GM12801 (cell line): ENCODE measurements at regions not wholly inside any gene's neighbourhood (a gene's known extent, or its start where the extent isn't known, plus 50 kb on each side); places are given as distances from the start of the nearest gene placed in this dataset.

Source experiments
- TF ChIP-seq, protein P1 (sequence below): IDR thresholded peaks from one replicate; pipeline ENCODE4 v1.5.1; 2011; ENCODE audit warnings: control low read depth; ENCODE audit not compliant: insufficient read length; ENCODE audit errors: extremely low read depth

DNA sequence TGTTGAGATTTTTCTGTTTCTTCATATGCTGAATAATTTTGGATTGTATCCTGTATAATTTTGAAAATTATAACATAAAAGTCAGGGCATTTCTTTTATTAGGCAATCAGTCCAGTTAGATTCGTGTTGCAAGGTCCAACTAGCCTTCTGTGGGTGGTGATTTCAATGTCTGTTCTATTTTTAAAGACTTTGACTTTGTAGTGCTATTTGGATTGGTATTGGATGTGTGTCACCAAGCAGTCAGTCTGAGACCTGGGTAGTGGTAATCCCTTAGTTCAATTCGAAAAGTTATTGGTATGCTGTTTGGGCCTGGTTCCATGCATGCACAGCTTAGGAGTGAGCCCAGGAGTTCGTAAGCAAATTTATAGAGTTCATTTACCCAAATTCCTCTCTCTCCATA, 82.2 kb downstream of the EPDR1 start:
- TF ChIP-seq, protein P1, sequence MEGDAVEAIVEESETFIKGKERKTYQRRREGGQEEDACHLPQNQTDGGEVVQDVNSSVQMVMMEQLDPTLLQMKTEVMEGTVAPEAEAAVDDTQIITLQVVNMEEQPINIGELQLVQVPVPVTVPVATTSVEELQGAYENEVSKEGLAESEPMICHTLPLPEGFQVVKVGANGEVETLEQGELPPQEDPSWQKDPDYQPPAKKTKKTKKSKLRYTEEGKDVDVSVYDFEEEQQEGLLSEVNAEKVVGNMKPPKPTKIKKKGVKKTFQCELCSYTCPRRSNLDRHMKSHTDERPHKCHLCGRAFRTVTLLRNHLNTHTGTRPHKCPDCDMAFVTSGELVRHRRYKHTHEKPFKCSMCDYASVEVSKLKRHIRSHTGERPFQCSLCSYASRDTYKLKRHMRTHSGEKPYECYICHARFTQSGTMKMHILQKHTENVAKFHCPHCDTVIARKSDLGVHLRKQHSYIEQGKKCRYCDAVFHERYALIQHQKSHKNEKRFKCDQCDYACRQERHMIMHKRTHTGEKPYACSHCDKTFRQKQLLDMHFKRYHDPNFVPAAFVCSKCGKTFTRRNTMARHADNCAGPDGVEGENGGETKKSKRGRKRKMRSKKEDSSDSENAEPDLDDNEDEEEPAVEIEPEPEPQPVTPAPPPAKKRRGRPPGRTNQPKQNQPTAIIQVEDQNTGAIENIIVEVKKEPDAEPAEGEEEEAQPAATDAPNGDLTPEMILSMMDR = no peak

DNA sequence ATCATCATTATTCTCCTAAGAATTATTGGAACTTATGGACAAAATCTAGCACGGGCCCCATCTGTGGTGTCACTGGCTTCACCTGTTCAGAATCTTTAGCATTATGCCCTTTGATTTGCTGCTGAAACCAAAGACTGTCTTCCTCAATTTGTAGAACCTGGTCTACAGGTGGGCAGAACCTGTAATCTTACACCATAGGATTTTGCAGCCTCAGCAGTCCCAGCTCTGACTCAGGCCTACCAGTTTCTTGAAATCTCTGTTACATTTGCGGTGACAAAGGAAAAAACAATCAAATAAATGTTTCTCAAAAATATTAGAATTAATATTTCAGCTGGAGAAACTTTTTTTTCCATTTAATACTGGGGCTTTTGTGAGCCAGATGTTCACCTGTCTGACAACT, 86.1 kb downstream of the EPDR1 start:
- TF ChIP-seq, protein P1 = no peak

DNA sequence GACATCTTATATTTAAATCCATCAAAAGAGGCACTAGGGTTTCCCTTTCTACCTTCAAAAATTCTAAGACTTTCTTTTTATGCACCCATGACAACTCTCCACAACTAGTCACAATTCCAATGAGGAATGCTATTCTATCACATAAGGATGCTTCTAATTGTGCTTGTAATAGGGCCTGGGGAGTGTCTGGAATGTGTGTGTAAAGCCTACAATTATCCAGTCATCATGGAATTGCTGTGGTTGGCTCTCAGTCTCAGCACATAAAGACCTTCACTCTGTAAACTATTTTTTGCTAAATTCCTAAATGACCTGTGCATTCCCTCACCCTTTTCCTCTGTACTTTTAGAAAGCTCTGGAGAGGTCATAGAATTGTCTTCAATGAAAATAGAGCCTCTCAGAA, 86.7 kb downstream of the EPDR1 start:
- TF ChIP-seq, protein P1 = no peak

DNA sequence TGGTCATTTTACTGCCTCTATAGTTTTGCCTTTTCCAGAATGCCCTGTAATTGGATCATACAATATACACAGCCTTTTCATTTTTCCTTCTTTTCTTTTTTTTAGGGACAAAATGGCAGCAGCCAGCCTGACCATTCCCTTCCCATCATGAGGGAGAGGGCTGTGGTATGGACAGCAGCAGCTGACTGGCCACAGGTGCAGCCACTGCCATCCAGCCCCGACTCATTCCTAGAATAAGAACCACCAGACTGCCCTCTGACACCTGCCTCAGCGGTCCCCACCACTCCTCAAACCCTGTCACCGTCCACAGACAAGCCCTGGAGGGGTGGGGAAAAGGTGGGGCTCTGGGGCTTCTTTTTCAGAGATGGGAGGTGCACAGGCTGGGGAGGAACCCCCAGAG, 92.8 kb downstream of the EPDR1 start:
- TF ChIP-seq, protein P1 = no peak

DNA sequence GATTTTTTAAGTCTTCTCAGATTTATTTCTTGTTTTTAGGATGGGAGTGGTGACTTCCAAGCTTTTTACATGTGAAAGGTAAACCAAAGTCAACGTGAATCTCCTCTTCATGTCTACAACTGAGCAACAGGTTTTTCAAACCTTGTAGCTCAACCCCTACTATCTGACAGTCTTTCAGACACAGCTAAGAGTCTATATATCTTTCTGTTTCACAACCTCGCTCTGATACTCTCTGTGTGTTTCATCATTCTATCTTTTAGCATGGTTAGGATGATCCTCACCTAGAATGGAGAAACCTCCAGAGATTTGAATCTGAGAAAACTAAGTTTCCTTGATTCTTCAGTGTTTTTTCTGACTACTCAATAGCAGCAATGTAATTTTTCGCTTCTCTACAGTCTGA, 96.1 kb downstream of the EPDR1 start:
- TF ChIP-seq, protein P1 = no peak

DNA sequence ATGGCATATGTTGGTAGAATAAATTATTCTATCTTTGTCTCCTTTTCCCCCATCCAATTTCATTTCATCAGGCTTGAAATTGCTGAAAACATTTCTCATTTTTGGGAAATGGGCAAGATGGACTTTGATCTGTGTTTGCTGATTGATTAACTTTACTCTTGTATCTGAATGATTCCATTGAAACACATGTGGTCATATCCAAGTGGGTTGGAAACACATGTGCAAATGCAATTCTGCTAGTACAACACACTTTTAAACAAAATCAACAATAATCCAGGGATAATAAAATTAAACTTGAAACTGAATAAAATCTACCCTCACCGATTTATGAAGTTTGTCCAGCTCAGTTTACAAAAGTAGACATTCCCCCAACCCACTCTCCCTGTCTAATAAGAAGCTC, 96.9 kb downstream of the EPDR1 start:
- TF ChIP-seq, protein P1 = no peak

DNA sequence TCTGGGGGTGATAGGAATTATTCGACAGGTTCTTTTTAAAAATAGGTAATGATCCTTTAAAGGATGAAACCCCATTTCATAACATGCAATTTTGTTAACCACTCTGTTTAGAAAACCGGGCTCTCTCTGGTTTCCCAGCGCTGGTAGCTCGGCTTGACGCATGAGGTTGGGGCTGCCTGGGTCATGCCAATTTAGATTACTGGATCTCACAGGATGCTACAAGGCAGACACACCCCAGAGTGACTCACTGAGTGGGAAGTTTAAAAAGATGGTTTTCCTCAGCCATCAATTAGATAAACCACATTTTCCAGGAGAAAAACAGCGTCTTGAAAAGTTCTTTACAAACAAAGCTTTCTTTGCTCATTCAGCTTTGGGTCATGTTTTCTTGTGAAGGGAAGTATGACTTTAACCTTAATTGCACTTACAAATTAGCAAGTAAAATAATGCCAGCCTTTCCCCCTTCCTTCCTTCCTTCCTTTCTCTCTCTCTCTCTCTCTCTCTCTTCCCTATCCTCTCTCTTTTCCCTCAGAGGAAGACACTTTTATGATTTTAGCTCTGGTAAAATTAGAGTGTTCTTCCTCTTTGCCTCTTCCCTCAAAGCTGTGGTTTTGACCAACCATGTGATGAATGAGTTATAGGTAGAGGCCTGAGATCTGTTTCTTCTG, 99.8 kb downstream of the EPDR1 start:
- TF ChIP-seq, protein P1 = no peak
